ENCODE measurements at regions not wholly inside any gene's neighbourhood (a gene's known extent, or its start where the extent isn't known, plus 50 kb on each side); places are given as distances from the start of the nearest gene placed in this dataset.

DNA sequence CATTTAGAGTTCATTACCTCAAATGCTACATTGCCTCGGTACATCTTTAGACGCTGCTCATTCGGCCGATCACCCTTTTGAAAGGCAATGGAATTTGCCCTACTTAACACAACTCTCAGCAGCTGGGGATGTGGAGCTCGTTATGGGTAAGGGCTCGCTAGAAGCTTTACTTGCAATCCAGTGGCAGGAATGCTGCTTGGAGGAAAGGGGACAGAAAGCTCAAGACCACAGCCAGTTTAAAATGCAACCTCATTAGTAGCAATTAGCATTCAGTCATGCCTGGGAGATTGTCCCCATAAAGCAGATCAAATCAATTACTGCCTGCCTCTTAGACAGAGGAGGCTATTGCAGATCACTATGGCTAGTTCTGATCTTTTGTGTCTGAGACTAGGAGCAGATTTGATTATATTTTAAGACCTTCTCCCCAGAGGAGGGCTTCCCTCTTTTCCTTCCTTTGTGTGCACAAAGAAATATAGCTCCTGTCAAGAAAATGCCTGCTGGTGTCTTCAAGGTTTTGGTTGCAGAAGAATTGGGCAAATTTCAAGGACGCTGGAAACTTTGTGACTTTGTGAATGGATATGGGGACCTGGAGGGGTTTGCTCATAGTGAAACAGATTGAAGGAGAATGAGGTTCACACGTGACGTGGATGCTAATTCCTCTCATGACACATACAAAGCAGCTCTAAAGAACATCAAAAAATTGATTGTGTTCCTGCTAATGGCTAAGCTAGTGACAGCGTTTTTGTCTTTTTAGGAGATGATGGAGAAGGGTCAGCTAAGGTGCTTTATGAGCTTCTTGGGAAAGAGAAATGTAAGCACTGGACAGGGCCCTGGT, 237.5 kb upstream of the GLRA2 start:
- no peaks in the 10 kb centered on the region for H3K27me3 ChIP-seq (ENCODE audit: control insufficient read depth, insufficient read depth, low read length)
- no peaks in the 10 kb centered on the region for H3K4me1 ChIP-seq (ENCODE audit: control insufficient read depth, insufficient read depth, low read length)
- no peaks in the 10 kb centered on the region for H3K36me3 ChIP-seq (ENCODE audit: control insufficient read depth, insufficient read depth, low read length)
- H3K27ac ChIP-seq (ENCODE audit: low read depth, low read length), result no peak overlapping the region
- no peaks in the 10 kb centered on the region for H3K9me3 ChIP-seq (ENCODE audit: control insufficient read depth, insufficient read depth, low read length)
- no peak overlapping the region for H3K4me3 ChIP-seq (ENCODE audit: low read depth, low read length)
- no peak overlapping the region for H3K9ac ChIP-seq (ENCODE audit: low read depth, low read length)

GRCh38 chrX:14290335-14290734, 239.0 kb upstream of the GLRA2 start:
- Histone ChIP-seq H3K27ac (ENCODE audit: low read depth, low read length) (no peak overlapping the region), H3K36me3 (ENCODE audit: control insufficient read depth, insufficient read depth, low read length) (no peaks in the 10 kb centered on the region), H3K9me3 (ENCODE audit: control insufficient read depth, insufficient read depth, low read length) (no peaks in the 10 kb centered on the region), H3K27me3 (ENCODE audit: control insufficient read depth, insufficient read depth, low read length) (no peaks in the 10 kb centered on the region), H3K9ac (ENCODE audit: low read depth, low read length) (no peak overlapping the region), H3K4me3 (ENCODE audit: low read depth, low read length) (no peak overlapping the region), H3K4me1 (ENCODE audit: control insufficient read depth, insufficient read depth, low read length) (no peaks in the 10 kb centered on the region)

- Histone ChIP-seq H3K4me3 (ENCODE audit: low read depth, low read length) (no peak overlapping the region), H3K4me1 (ENCODE audit: control insufficient read depth, insufficient read depth, low read length) (no peaks in the 10 kb centered on the region)
Observed at GRCh38 chrX:14274691-14275090, 245.0 kb upstream of the GEMIN8 start.

GRCh38 chrX:14267216-14267615, 237.5 kb upstream of the GEMIN8 start:
- Histone ChIP-seq H3K9me3 (ENCODE audit: control insufficient read depth, insufficient read depth, low read length) (no peaks in the 10 kb centered on the region), H3K27me3 (ENCODE audit: control insufficient read depth, insufficient read depth, low read length) (0 out of 2 replicates have a peak, but pooled peaks cover 4% of the 10 kb centered on the region), H3K4me1 (ENCODE audit: control insufficient read depth, insufficient read depth, low read length) (no peaks in the 10 kb centered on the region), H3K27ac (ENCODE audit: low read depth, low read length) (no peak overlapping the region), H3K9ac (ENCODE audit: low read depth, low read length) (no peak overlapping the region), H3K36me3 (ENCODE audit: control insufficient read depth, insufficient read depth, low read length) (no peaks in the 10 kb centered on the region), H3K4me3 (ENCODE audit: low read depth, low read length) (no peak overlapping the region)

More at GRCh38 chrX:14274691-14275090, 245.0 kb upstream of the GEMIN8 start:
- H3K9me3 ChIP-seq (ENCODE audit: control insufficient read depth, insufficient read depth, low read length), result no peaks in the 10 kb centered on the region
- no peak overlapping the region for H3K9ac ChIP-seq (ENCODE audit: low read depth, low read length)
- no peak overlapping the region for H3K27ac ChIP-seq (ENCODE audit: low read depth, low read length)
- H3K36me3 ChIP-seq (ENCODE audit: control insufficient read depth, insufficient read depth, low read length), result no peaks in the 10 kb centered on the region
- H3K27me3 ChIP-seq (ENCODE audit: control insufficient read depth, insufficient read depth, low read length), result no peaks in the 10 kb centered on the region

DNA sequence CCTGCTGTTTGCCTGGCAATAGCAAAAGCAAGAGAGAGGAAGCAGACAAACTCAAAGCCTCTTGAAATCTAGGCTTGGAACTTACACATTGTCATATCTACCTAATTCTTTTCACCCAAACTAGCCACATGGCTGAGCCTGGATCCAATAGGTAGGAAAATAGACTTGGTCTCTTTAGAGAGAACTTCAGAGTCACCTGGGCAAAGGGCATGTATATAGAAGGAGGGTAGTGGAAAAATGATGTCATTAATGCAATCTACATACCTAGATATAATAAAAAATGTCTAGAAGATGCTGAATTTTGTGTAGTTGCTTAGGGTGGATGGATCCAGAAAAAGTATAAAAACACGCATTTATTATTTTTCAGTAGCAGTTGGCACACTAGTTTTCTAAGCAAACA, 237.0 kb upstream of the GEMIN8 start:
- H3K9me3 ChIP-seq (ENCODE audit: control insufficient read depth, insufficient read depth, low read length), result no peaks in the 10 kb centered on the region
- H3K9ac ChIP-seq (ENCODE audit: low read depth, low read length), result no peak overlapping the region
- H3K4me1 ChIP-seq (ENCODE audit: control insufficient read depth, insufficient read depth, low read length), result no peaks in the 10 kb centered on the region
- H3K27me3 ChIP-seq (ENCODE audit: control insufficient read depth, insufficient read depth, low read length), result 0 out of 2 replicates have a peak, but pooled peaks cover 4% of the 10 kb centered on the region
- H3K36me3 ChIP-seq (ENCODE audit: control insufficient read depth, insufficient read depth, low read length), result no peaks in the 10 kb centered on the region
- no peak overlapping the region for H3K27ac ChIP-seq (ENCODE audit: low read depth, low read length)
- no peak overlapping the region for H3K4me3 ChIP-seq (ENCODE audit: low read depth, low read length)

DNA sequence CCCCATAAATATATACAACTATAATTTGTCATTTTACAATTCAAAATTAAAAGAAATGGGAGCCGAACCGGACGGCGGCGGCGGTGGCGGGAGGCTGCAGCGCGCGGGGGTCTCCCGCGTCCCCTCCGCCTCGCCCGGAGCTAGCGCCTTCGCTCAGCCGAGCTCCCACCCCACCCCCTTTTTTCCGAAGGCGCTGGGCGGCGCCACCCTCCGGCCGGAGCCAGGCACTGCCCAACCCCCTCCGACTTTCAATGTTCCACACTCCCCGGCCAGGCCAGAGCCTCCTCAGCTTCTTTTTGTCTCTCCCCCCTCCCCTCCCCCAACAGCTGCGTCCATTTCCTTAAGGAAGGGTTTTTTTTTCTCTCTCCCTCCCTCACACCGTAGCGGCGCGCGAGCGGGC, 214.1 kb upstream of the GEMIN8 start:
- H3K27me3 ChIP-seq (ENCODE audit: control insufficient read depth, insufficient read depth, low read length), result peaks cover 9% of the 10 kb centered on the region
- H3K4me3 ChIP-seq (ENCODE audit: low read depth, low read length), result no peak overlapping the region

GRCh38 chrX:14235004-14235403, 205.3 kb upstream of the GEMIN8 start:
- Histone ChIP-seq H3K36me3 (ENCODE audit: control insufficient read depth, insufficient read depth, low read length) (no peaks in the 10 kb centered on the region), H3K27me3 (ENCODE audit: control insufficient read depth, insufficient read depth, low read length) (no peaks in the 10 kb centered on the region), H3K9me3 (ENCODE audit: control insufficient read depth, insufficient read depth, low read length) (0 out of 2 replicates have a peak, but pooled peaks cover 6% of the 10 kb centered on the region), H3K9ac (ENCODE audit: low read depth, low read length) (no peak overlapping the region), H3K4me3 (ENCODE audit: low read depth, low read length) (no peak overlapping the region), H3K4me1 (ENCODE audit: control insufficient read depth, insufficient read depth, low read length) (no peaks in the 10 kb centered on the region), H3K27ac (ENCODE audit: low read depth, low read length) (no peak overlapping the region)

More for the DNA sequence above, 214.1 kb upstream of the GEMIN8 start:
- no peaks in the 10 kb centered on the region for H3K4me1 ChIP-seq (ENCODE audit: control insufficient read depth, insufficient read depth, low read length)
- H3K9ac ChIP-seq (ENCODE audit: low read depth, low read length), result no peak overlapping the region
- H3K9me3 ChIP-seq (ENCODE audit: control insufficient read depth, insufficient read depth, low read length), result no peaks in the 10 kb centered on the region
- H3K27ac ChIP-seq (ENCODE audit: low read depth, low read length), result no peak overlapping the region
- H3K36me3 ChIP-seq (ENCODE audit: control insufficient read depth, insufficient read depth, low read length), result no peaks in the 10 kb centered on the region

DNA sequence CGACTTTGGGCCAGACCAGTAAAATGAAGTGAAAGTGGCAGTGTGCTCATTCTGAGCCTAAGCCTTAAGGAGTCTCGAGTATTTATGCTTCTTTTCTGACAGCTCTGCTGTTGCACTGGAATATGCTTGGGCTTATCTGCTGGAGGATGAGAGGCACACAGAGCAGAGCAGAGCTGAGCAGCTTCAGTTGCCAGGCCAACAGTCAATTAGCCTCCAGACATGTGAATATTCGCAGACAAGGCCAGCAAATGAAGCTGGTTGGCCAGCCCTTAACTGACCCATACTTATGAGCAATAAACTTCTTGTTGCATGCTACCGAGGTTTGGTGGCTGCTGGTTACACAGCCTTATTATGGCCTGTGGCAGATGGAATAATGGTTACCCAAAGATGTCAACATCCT, 203.0 kb upstream of the GEMIN8 start:
- Histone ChIP-seq H3K27me3 (ENCODE audit: control insufficient read depth, insufficient read depth, low read length) (no peaks in the 10 kb centered on the region), H3K36me3 (ENCODE audit: control insufficient read depth, insufficient read depth, low read length) (no peaks in the 10 kb centered on the region), H3K4me3 (ENCODE audit: low read depth, low read length) (no peak overlapping the region), H3K9me3 (ENCODE audit: control insufficient read depth, insufficient read depth, low read length) (0 out of 2 replicates have a peak, but pooled peaks cover 6% of the 10 kb centered on the region), H3K27ac (ENCODE audit: low read depth, low read length) (no peak overlapping the region), H3K9ac (ENCODE audit: low read depth, low read length) (no peak overlapping the region), H3K4me1 (ENCODE audit: control insufficient read depth, insufficient read depth, low read length) (no peaks in the 10 kb centered on the region)

DNA sequence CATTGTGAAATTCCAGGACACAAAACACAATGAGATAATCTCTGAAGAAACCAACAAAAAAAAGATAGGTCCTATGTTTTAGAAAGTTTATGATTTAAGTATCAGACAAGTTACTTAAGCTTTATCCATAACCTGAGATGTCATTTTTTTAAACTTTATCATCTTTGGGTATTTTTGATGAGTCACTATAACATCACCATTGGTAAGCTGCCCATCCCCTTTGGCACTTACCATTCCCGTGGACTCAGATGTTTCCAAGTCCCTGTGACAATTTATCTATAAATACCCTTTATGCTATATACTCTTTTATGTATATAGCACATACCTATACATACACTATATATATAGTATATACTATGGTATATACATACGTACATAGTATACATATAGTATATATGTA, 198.9 kb upstream of the GEMIN8 start:
- Histone ChIP-seq H3K9ac (ENCODE audit: low read depth, low read length) (no peak overlapping the region), H3K4me1 (ENCODE audit: control insufficient read depth, insufficient read depth, low read length) (no peaks in the 10 kb centered on the region), H3K27ac (ENCODE audit: low read depth, low read length) (no peak overlapping the region), H3K4me3 (ENCODE audit: low read depth, low read length) (no peak overlapping the region), H3K27me3 (ENCODE audit: control insufficient read depth, insufficient read depth, low read length) (no peaks in the 10 kb centered on the region), H3K9me3 (ENCODE audit: control insufficient read depth, insufficient read depth, low read length) (no peaks in the 10 kb centered on the region), H3K36me3 (ENCODE audit: control insufficient read depth, insufficient read depth, low read length) (no peaks in the 10 kb centered on the region)

GRCh38 chrX:14220386-14220944, 190.8 kb upstream of the GEMIN8 start:
- Histone ChIP-seq H3K36me3 (ENCODE audit: control insufficient read depth, insufficient read depth, low read length) (no peaks in the 10 kb centered on the region), H3K4me3 (ENCODE audit: low read depth, low read length) (no peak overlapping the region), H3K27me3 (ENCODE audit: control insufficient read depth, insufficient read depth, low read length) (no peaks in the 10 kb centered on the region), H3K9me3 (ENCODE audit: control insufficient read depth, insufficient read depth, low read length) (no peaks in the 10 kb centered on the region), H3K9ac (ENCODE audit: low read depth, low read length) (no peak overlapping the region), H3K4me1 (ENCODE audit: control insufficient read depth, insufficient read depth, low read length) (no peaks in the 10 kb centered on the region), H3K27ac (ENCODE audit: low read depth, low read length) (no peak overlapping the region)

DNA sequence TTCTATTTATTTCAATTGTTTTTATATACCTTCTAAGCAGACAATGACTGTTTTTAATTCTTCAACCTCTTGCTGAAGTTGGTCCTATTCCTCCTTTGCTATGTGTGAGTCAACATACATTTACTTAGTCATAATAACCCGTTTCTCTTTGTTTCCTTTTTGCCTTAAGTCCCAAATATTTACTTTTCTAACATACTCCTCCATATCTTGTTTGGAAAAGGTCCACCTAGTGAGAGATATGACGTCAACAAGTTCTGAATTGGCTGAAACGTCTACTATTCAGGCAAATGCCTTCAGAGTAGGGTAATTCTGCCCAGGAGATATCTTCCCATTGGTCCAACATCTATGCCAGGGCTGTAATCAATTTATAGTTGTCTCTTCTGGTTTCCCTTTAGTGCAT, 179.3 kb upstream of the GEMIN8 start:
- H3K36me3 ChIP-seq (ENCODE audit: control insufficient read depth, insufficient read depth, low read length), result no peaks in the 10 kb centered on the region
- no peak overlapping the region for H3K27ac ChIP-seq (ENCODE audit: low read depth, low read length)
- no peaks in the 10 kb centered on the region for H3K4me1 ChIP-seq (ENCODE audit: control insufficient read depth, insufficient read depth, low read length)
- H3K9ac ChIP-seq (ENCODE audit: low read depth, low read length), result no peak overlapping the region
- no peak overlapping the region for H3K4me3 ChIP-seq (ENCODE audit: low read depth, low read length)
- H3K27me3 ChIP-seq (ENCODE audit: control insufficient read depth, insufficient read depth, low read length), result no peaks in the 10 kb centered on the region
- H3K9me3 ChIP-seq (ENCODE audit: control insufficient read depth, insufficient read depth, low read length), result peaks cover 14% of the 10 kb centered on the region
